SKM-1 treated with dmso at 0.1 percent for 144 hours (cell line): ENCODE measurements at regions not wholly inside any gene's neighbourhood (a gene's known extent, or its start where the extent isn't known, plus 50 kb on each side); places are given as distances from the start of the nearest gene placed in this dataset.
A peak's percentile ranks its signal among the peaks of the same experiment; 100 is the strongest.

Experiments used
- DNase-seq: peaks from one replicate; lab custom pipeline; 2025; ENCODE audit not compliant: unreplicated experiment; lab: John Stamatoyannopoulos, UW

- peak; percentile 53 for DNase-seq
Measured at GRCh38 chr20:10861090-10861489, 187.3 kb upstream of the JAG1 start.

DNA sequence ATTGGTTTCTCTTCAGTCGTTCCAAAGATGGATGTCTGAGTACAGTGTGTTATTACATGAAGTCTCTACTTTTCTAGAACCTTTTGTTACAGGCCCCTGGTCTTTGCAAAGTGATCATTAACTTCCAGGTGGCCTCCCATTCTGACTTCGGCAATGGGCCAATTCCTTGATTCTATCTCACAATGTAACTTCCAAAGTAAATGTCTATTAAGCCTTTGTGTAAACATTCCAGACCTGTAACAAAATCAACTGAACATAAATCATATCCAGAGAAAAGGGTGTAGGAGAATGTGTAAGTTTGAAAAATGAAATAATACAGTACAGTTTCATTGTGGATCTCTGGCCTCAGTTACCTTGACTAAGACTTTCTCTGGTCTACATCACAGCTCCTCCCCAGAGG lies 187.8 kb upstream of the JAG1 start:
- DNase-seq = no peak

DNA sequence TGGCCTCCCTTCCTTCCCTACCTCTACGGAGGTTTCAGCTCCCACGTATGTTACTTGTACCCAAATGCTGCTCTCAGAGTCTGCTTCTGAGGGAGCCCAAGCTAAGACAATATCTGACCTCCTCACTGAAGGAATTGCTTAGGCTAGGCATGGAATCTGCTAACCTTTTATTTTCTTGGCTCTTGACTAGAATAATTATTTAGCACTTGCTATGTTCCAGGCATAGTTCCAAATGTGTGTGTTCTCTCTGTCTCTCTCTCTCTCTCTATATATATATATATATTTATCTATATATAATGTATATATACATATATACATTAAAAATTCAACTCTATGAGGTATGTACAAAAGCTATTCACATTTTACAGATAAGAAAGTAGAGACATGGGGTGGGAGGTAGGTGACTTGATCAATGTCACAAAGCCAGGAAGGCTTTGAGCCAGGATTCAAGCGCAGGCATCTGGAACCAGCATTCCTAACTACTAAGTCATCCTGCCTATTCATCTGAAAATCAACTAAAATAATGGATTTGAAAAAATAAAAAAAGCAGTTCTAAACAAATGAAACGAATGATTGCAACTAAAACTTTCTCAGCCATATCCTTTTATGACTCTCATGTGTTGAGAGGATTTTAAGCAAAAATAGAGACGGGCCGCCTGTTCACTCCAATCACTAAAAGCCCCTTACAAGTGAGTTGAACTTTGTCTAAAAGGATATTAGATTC lies 189.7 kb upstream of the JAG1 start:
- DNase-seq = no peak

GRCh38 chr20:10864076-10864672 lies 190.4 kb upstream of the JAG1 start:
- DNase-seq = no peak

DNA sequence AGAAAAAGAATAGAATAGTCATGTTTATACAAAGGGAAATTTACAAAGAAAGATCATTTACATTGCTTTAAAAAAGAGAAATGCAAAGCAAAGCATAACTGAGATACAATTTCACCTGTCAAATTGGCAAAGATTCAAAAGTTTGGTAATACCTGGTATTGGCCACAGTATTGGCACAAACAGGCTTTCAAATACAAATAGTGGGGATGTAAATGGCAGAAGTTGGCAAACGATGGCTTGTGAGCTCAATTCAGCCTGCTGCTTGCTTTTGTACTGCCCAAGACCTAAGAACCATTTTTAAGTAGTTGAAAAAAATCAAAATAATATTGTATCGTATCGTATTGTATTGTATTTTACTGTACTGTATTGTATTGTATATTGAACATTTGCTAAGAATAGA lies 194.5 kb upstream of the JAG1 start:
- no peak for DNase-seq

GRCh38 chr20:10873026-10873425 lies 199.2 kb upstream of the JAG1 start:
- no peak for DNase-seq

DNA sequence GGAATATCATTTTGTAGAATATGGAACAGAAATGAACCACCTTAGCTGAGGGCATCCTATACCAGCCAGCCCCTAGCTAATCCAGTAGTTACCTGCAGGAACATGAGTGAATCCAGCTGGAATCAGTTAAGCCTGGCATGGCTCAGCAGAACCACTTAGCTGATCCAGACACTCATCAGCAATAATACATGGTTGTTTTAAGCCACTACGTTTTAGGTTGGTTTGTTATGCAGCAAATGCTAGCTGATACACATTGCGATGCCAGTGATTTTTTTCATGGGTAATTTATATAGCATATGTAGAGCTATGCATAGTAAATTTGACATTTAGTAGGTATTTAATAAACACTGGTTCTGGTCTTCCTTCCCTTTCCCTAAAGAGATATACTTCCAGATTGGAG lies 201.9 kb upstream of the JAG1 start:
- DNase-seq = no peak

DNA sequence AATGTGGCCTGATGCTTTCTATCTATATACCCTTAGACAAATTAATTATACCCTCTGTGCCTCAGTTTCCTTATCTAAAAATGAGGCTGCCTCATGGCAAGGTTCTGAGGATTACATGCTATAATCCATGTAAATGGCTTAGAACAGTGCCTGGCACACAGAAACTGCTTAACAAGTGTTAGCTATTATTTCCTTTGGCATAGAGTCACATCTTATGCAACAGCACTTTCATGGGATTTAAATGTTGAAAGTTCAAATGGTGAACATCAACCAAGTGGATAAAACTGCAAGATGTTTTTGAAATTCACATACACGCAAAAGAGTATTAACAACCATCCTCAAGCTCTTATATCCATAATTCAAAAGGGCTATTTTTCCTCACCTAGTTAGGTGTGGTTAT lies 202.8 kb upstream of the JAG1 start:
- DNase-seq = no peak

DNA sequence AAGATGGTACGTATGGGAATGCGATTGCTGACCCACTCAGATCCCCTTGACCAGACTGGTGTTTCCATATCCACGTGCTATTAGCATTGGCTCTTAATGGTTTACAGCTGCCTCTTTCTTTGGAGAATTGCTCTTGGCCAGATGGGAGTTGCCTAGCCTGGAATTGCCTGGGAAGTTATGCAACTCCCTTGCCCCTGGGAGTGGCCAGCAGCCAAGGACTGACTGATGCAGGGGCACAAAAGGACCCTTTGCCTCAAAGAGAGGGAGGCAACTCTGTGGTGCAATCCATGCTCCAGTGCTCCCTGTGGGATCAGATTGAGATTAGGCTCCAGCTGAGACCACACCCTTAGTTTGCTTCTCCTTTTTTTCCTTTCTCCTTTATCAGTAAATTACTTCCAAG lies 203.5 kb upstream of the JAG1 start:
- DNase-seq = no peak

DNA sequence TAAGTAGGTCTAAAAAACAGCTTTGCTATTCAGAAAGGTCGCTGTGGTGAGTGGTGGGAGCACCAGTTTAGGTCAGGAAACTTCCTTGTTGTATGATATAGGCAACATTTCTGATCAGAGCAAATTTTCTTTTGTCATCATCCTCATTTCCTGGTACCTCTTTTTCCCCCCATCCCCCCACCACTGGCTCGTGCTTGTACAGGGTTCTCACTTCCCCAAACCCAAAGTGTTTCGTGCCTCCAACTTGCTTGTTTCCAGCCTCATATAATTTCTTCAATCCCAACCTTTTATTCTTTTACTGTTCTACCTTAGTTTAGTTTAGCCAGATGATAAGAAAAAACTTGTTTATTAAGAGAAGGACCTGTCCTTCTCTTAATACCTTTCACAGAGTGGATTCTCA lies 209.4 kb upstream of the JAG1 start:
- no peak for DNase-seq

- DNase-seq = no peak
Measured at GRCh38 chr20:10893321-10893720, 219.5 kb upstream of the JAG1 start.

- no peak for DNase-seq
Measured at GRCh38 chr20:10897336-10897735, 223.5 kb upstream of the JAG1 start.

- DNase-seq = no peak
Measured at GRCh38 chr20:10898552-10898951, 224.8 kb upstream of the JAG1 start.

GRCh38 chr20:10902174-10902573 lies 228.4 kb upstream of the JAG1 start:
- no peak for DNase-seq

DNA sequence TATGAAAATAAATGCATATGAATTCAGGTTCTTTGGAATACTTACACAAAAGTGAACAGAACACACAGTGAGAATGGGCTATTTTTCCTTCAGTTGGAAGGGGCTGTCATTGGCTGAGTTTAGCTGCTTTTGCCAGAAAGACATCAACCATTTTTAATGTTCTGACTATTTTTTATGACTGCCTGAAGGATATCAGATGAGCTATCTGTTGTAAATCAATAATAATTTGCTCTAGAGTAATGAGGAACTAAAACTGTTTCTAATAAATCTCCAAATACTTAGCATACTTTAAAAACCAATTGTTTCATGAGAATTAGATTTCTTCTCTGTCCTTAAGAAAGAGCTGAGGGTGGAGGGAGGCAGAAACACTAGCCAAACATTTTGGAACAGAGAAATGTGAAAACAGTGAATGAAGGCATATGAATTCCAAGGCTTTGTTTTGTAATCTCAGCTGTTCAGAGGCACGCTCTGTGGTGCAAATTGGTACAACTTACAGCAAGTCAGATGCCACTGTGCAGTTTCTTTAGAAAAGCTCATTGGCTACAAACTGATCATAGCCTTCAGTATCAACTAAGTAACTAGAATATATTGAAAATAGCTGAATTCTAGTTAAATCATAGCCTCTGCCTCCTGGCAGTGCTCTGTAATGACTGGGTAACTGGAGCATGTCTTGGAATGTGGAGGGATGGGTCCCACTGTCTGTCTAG lies 228.9 kb upstream of the JAG1 start:
- DNase-seq = no peak

GRCh38 chr20:10906834-10907233 lies 233.0 kb upstream of the JAG1 start:
- DNase-seq = no peak

DNA sequence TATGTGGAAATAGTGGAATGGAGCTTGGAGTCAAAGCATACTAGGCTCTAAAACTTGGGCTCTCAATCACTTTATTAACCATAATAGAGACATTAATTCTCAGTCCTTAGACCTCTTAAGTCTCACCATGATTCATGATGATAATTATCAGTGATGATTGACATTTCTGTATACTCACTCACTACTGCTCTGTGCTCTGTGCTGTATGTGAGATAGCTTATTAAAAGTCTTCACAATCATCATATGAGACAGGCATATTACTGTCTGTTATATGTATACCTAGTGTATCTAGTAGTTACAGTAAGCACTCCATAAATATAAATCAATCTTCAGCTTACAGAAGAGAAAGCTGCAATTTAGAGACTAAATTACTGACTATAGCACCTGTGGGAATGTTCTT lies 236.0 kb upstream of the JAG1 start:
- no peak for DNase-seq

- no peak for DNase-seq
Measured at GRCh38 chr20:10910535-10911178, 236.9 kb upstream of the JAG1 start.

DNA sequence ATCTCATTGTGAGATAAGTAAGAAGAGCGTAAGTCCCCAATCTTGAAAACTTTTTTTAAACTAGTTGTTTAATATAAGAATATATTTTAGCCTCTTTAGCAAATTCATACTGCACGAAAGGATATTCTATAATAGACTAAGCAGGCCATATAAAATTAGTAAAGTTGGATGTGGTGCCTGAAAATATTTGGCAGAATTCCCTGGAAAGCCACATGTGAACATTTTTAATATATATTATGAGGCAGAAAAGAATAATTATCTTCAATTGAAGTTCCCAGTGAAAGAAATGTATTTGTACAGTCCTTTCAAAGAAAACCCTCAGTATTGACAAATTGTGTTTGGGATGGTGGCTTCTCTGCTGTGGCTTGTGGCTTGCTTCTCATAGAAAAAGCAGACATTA lies 237.5 kb upstream of the JAG1 start:
- DNase-seq = no peak

DNA sequence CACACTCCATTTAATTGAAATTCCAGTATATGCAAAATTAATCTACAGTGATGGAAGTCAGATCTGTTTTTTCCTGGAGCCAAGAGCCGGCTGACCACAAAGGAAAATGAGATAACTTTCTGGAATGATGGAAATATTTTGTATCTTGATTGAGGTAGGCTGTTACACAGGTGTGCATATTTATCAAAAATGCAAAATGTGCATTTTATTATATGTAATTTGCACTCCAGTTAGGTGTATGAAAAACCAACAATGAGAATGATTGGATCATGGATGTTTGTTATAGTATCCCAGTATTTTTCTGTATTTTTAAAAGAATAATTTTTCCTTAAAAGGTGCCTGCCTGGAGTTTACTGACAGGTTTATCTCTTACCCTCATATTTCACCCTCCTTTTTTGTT lies 242.0 kb upstream of the JAG1 start:
- no peak for DNase-seq

- no peak for DNase-seq
Measured at GRCh38 chr20:10916312-10916711, 242.5 kb upstream of the JAG1 start.

GRCh38 chr20:10917826-10918225 lies 244.0 kb upstream of the JAG1 start:
- no peak for DNase-seq
